OCI-M1 (cell line): ENCODE measurements at regions not wholly inside any gene's neighbourhood (a gene's known extent, or its start where the extent isn't known, plus 50 kb on each side); places are given as distances from the start of the nearest gene placed in this dataset.

Experiments used
- DNase-seq: peaks from one replicate; lab custom pipeline; 2025; lab: John Stamatoyannopoulos, UW

DNA sequence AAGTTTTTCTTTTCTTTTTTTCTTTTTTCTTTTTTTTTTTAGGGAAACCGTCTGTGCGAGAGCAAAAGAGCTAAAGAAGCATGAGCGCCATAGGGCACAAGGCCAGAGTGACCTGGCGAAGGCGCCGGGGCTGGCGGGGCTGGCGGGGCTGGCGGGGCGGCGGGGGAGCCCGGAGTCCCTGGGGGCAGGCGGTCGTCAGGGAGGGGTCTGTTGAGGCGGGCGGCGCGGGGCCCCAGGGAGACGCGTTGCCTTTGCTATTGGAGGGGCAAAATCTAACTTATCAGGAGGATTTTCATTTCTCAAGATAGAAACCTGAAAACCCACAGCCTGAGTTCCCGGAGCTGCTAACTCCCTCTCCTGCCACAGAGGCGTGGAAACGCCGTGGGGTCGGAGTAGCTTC lies 135.6 kb upstream of the SMAD1 start:
- no peak for DNase-seq

DNA sequence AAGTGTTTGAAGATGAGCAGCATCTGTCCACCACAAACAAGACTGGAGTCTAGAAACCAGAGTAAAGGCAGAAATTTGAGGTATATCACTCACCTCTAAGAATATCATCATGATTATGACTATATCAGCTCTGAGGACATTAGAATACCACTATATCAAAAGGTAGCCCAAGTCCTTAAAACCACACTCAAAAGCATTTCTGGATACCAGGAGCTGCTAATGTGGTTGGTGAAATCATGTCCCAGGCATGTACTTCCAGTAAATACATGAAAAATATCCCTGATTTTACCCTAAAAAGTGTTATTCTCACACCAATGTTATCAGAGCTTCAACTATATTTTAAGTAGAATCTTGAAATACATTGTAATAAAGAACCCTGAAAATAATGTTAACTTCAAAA lies 136.3 kb upstream of the SMAD1 start:
- no peak for DNase-seq

DNA sequence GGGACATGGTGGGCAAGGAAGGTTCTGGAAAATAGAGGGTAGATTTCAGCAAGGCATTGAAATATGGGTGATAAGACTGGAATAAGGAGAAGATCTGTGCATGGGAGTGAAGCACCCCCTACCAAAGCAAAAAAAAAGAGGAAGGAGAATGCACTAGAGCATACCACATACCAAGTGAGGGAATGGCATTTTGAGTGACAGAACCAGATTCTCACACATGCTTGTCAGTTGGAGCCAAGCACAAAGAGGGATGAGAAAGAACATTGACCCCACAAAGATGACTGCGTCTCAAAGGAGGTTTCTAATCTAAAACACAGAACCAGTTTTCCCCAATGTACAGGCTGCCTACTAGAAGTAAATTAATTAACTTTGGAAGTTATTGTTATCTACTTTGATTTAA lies 140.3 kb upstream of the SMAD1 start:
- peak; percentile 32 for DNase-seq

DNA sequence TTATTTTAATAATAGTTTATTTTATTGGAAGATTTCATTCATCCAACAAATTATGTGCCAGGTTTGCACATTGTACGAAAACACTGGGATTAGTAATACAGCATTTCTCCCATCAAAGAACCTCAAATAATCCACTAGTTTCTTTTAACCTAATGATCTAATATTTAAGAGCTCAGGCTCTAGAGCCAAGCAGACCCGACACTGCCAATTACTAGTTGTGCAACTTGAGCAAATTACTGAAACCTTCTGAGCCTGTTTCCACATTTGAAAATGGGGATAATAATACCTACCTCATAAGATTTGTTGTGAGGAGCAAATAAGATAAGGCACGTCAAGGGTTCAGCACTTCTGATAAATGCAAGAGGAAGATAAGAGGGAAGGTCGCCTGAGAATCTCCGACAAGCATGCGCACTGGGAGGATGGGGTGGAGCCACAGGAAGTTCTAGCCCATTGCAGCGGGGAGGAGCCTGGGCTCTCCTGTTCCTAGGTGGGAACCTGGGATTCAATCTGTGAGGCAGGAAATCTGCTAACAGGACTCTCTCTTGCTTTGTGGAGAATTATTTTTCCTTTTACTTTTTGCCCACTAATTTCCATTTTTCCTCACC lies 141.5 kb upstream of the SMAD1 start:
- peak; percentile 64 for DNase-seq

DNA sequence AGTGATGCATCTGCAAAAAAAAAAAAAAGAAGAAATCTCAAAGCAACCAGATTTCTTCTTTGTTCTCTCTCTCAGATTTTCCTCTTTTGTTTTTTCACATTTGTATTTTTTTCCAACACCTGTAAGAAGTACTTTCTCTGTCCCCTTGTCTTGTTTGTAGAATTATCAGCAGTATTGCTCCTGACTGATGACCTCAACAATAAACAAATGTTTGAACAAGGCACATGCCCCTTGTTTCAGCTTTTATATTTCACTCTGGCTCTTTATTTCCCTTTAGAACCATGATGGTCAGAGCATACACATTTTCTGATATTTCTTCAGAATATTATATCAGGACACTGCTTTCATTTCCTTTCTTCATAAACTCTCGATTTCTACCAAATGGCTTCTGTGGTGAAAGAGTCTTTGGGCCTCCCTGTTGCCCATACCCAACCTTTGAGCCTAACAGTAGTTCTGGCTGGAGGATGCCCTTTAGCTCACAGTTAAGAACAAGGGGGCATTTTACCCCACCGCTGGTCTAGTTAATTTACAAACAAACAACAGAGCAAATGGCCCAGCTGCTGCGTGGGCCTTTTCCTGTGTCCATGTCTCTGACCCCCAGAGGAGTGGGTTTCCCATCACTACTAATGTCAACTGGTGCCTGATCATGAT lies 142.5 kb upstream of the SMAD1 start:
- DNase-seq, result no peak

DNA sequence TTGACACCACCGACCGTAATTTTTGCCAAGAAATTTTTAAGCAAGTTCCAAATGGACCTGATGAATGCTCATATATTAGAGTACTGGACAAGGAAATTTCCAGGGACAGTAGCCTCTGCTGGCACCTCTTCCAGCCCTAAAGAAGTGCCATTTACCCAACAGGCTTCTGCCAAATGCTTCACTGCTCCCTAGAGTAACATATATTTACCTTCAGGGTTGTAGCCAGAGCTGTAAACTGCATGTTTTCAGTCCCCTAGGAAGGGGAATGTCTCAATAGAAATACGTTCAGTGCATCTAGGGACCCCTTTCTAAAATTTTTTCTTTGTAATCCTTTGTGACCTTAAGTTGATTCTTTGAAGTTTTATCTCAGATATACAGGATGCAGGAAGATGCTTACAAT lies 143.1 kb upstream of the SMAD1 start:
- no peak for DNase-seq

DNA sequence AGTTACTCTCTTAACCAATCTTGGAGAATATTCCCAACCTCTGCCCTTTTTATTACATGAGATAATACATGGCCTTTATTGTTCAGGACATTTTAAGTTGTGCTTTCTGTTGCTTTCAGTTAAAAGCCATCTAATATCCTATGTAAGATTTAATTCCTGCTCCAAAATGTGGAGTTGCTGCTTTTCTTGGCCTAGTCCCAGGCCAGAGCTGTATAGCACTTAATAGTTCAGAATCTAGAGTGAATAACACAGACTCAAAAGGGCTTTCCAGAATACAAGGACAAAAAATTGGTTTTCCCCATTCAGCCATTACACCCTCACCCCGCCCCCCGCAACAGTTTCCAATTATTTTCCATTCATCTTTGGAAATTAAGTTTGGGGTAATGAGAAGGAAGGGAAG lies 144.3 kb upstream of the SMAD1 start:
- DNase-seq, result no peak

DNA sequence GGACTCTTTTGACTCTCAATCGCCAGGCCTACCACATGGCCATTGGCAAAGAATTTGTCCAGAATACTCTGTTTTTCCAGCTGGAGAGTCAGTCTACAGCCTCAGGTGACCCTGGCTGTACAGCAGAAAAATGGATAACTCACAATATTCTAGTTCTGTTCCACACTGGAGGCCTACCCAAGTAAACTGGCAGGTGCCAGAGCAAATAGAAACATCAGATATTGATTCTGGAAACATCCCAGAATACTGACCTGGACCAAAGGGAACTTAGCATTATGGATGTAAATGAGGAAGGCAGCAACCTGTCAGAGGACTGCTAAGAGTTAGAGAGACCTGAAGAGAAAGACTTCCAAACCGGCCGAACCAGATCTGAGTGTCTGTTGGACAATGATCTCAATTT lies 147.9 kb upstream of the SMAD1 start:
- no peak for DNase-seq

DNA sequence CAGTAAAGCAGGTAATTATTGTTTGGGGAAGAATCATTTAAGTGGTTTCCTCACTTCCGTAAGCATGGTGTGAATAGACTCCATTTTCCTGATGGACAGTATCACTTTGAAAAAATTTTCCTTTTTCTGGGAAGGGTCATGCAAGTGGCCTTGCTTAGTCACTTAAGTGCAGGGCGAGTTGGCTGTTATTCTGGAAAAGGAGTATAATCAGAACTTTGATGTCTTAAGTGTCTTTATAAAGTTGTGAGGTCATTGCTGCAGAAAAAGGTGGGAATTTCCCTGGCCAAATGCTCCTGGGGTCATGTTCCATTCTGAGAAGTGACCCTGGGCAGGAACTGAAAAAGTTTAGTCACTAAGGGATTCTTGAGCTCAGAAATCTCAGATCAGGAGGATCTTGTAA lies 146.1 kb upstream of the OTUD4 start:
- no peak for DNase-seq

DNA sequence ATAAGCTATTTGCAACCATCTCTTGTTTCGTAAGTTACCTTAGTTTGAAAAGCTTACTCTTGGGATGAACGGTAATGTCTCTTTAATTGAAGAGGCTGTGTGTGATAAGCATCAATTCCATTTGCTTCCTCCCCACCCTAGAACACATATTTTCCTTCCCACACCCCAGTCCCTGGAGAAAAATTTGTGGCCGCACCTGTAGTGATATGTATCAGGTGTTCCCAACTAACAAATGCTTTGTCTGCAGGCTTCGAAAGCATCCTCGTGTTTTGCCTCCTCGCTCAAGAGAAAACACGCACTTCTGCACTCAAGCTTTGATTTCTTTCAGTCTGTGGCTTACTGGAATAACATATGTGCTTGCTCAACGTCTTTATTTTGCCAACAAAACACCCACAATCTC lies 143.8 kb upstream of the OTUD4 start:
- no peak for DNase-seq

DNA sequence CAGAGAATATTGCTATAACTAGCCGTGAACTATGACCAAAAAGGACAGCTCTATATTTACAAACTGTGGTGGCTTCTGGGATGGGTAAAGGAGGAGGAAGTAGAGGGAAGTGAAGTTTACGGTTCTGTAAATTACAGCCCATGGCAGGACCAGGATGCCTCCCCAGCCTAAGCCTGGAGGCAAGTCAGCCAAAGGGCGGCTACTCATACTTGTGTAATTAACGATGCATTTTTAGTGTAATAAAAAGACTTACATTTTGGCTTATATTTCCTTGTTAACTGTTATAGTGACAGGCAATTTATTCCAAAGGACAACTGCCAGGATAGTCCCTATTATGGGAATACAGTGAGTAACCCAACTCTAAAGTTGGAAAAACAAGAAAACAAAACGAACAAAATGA lies 139.9 kb upstream of the OTUD4 start:
- DNase-seq, result no peak

DNA sequence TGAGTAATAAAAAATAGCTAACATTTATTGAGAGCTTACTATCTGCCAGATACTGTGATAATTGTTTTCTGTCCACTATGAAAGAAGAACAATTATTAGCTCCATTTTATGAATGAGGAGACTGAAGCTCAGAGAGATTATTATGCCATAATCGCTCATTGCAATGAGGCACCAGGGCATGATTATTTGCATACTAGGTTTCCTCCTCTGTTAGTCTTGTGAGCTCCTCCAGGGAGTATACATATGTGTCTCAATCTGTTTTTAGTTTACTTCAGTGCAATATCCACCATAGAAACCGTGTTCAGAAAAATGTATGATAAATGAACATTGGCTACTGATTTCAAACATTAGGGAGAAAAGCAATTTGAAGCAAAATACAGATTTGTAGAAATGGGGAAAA lies 139.4 kb upstream of the OTUD4 start:
- DNase-seq, result no peak

DNA sequence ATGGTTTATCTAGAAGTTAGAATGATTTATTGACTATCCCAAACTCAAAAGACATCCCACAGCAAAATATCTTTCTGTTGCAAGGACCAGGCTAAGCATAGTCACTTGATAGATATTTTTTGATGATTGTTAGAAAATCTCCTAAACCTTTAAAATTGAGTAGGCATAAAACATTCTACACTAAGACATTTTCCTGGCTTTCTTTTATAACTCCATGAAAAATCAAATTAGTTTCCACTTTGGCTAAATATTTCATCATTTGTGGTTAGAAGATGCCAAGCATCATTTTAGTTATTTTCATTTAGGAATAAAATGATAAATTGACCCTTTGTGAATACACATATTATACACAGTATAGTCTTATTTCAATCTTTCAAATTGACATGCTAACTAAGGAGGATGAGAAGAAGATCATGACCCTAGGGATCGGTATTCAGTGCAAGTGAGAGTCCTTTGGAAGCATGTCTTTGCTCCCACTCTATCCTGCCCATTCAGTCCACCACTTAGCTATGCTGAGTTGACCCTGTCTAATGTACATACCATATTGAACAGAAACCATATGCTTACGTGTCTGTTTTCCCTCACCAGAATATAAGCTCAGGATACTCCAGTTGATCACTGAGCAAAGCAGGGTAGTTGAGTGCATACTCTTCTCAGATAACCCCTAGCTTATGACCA lies 136.6 kb upstream of the OTUD4 start:
- no peak for DNase-seq

DNA sequence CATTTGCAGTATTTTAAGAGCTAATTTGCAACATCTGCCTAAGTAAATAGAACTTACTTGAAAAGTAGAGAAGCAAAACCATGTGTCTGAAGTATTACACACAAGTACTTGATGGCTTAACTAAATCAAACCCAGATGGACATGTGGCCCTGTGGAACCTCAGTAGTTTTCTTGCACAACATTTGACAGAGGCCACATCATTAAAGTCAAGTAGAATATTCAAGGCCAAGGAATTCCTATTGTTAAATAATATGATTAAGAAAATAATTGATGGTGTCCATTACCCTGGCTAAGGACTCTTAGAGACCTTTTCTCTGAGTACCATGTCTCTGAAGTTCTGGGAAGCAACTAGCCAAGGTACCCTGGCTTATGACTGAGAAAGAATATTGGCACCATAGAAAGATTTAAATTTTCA lies 135.4 kb upstream of the OTUD4 start:
- no peak for DNase-seq

DNA sequence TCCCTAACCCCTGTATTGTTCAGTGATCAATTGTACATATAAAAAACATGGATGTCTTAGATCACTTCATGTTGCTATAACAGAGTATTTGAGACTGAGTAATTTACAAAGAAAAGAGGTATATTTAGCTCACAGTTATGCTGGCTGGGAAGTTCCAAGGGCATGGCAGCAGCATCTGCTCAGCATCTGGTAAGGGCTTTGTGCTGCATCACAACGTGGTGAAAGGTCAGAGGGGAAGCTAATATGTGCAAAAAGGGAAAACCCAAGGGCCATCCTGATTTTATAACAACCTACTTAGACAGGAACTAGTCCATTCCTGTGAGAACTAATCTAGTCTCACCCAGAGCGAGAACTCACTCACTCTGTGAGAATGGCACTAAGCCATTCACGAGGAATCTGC lies 128.2 kb upstream of the OTUD4 start:
- peak; percentile 10 for DNase-seq

DNA sequence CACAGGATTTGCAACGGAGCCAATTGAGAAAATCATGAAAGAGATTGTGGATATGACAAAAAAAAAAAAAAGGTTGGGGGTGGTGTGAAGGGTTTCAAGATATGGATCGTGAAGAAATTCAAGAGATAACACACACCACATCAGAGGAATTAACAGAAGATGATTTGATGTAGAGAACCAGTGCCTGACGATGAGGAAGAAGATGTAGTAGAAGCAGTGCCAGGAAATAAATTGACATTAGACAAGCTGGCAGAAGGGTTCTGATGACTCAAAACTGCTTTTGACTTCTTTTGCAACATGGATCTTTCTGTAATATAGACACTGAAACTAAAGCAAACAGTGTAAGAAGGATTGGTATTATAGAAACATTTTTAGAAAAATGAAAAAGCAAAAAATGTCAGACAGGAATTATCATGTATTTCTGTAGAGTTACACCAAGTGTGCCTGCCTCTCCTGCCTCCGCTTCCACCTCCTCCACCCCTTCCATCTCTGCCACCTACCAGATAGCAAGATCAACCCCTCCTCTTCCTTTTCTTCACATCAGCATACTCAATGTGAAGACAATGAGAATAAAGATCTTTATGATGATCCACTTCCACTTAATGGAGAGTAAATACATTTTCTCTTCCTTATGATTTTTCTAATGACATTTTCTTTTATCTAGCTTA lies 127.5 kb upstream of the OTUD4 start:
- no peak for DNase-seq

DNA sequence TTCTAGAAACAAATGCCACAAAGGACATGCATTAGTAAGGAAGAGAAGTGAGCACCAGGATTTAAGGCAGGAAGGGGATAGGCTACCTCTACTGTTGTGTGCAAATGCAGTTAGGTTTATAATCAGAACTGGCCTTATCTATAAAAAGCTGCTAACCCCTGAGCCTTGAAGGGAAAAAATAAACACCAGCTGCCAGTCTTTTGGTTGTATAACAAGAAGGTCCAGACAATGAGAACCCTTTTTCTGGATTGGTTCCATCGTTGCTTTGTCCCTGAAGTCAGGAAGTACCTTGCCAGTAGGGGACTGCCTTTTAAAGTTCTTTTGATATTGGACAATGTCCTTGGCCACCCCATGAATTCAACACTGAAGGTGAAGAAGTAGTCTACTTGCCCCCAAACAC lies 126.7 kb upstream of the OTUD4 start:
- peak; percentile 11 for DNase-seq

DNA sequence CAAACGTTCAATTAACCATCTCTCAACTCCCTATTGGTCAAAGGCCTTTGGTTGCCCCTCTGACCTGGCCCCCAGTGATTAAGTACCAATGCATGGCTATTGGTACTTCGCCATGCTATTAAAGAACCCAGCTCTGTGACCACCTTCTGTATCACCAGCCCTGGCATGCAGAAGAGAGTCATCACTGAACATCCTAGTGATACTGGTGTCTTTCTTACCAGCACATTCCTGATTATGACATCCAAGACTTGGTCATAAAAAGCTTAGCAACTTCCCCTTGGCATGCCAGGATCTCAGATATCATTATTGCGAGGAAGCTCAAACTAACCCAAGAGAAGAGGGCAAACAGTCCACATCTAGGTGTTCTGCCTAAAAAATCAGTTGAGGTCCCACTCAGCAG lies 122.3 kb upstream of the OTUD4 start:
- no peak for DNase-seq

DNA sequence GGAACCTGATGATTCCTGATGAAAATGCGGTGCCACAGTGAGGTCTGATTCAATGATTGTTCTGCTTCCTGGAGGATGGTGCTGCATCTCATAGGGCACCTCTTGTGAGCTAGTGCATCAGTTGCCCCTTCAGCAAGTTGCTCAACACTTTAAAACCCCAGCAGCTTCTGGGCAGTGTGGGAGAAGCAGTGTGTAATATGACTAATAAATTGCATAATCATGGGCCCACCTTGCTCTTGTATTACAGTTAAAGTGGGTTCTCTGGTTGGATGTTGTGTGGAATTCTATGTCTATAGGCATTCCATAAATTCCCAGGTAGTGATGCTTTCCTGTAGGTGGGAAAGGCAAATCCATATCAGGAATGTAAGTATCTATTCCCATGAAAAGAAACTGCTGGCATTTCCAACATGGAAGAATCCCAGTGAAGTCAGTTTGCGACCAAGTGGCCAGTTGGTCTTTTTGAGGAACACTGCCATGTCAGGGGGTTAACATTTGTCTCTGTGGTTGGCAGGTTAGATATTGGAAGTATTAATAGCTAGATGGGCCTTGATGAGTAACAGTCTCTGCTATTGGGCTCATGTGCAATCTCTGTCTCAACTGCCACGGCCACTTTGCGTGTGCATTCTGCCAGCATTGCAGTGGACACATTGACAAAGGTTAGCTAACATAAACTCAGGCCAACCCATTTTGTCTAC lies 121.1 kb upstream of the OTUD4 start:
- DNase-seq, result no peak

DNA sequence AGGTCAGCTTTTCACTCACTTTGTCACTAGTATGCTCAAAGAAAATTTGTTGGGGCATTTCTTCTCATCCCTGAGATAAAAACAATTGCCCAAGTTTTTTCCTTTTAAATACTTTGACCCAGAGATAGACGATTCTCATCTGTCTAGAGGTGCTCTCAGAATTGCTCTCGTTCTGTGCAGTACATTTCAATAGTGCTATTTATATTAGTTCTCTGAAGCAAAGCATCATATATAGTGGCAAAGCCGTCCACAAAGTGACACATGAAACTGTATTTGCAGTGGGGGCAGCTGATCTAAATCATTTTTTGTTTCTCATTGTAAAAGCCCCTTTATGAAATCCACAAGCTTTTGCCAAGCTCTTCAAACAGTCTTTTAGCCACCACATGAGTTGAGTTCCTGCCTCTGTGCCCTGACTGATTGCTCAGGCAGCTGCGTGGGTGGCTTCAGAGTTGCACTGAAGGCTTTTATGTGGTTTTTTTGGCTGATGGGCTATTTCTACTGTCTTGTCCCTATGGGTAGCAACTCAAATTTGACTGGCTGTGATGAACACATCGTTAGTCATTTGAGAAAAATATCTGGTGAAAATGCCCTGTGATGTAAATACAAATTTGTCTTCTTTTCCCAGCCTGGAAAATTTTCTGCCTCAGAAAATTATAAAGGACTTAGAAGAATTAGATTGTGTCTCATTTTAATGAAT lies 119.1 kb upstream of the OTUD4 start:
- DNase-seq, result peak; percentile 88

DNA sequence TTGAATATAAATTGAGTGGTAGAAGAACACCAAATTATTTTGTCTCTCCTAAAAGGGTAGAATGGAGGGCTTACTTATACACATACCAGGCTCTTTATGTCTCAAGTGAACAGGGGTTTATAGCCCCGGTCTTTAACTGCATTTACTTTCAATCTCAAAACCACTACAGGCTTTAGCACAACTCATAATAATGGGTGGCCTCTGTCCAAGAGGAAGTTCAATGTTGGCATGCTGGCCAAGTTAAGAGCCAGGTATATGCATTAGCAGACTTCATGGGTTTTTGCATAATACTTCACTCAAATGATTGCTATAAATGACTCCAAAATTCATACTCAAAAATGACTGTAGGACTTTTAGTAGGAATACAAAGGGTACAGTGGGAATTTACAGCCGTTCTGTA lies 118.5 kb upstream of the OTUD4 start:
- DNase-seq, result peak; percentile 66

DNA sequence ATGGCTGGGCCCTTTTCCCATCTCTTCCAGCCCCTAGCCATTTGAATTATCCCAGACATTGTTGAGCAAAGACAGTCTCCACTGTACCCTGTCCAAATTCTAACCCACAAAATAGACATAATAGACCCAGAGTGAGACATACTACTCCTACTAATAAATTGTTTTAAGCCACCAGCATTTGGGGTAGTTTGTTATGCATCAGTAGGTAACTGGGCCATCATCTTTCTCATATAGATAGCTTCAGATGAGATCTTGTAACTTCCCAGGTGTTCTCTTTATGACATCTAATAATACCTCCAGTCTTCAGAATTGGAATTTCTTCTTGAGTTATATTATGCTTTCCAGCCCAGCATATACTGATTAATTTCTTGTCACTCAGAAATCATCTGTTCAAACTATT lies 117.2 kb upstream of the OTUD4 start:
- DNase-seq, result no peak
